HEK293 (cell line): ENCODE measurements at regions not wholly inside any gene's neighbourhood (a gene's known extent, or its start where the extent isn't known, plus 50 kb on each side); places are given as distances from the start of the nearest gene placed in this dataset.

Experiments
- CTCF ChIA-PET: fragments of 350-600 bp; formaldehyde crosslinking; extraction: SDS; loops from one replicate; lab custom pipeline; 2021; ENCODE audit warnings: antibody characterized with exemption; lab: Yijun Ruan, JAX
- POLR2A ChIA-PET: fragments of 300-600 bp; formaldehyde crosslinking; extraction: SDS; loops from one replicate; lab custom pipeline; 2020; ENCODE audit warnings: antibody characterized with exemption, inconsistent platforms; lab: Yijun Ruan, JAX
- H3K27ac ChIP-seq: fragments of 200-500 bp; sonication (Bioruptor generic); 2 replicates; pipeline ENCODE4 v1.5.1; 2014; ENCODE audit warnings: low read depth, low read length, control low read depth, inconsistent platforms; ENCODE audit errors: extremely low read depth
- H3K36me3 ChIP-seq, 2 experiments: fragments of 200-500 bp in 1 of 2; sonication (Bioruptor generic) in 1 of 2; 1 replicate in 1 of 2; 2 replicates in 1 of 2; pipeline ENCODE4 v1.5.1; 2014 to 2017; ENCODE audit warnings: inconsistent platforms in 2 of 2, low read length in 2 of 2; ENCODE audit not compliant: control insufficient read depth in 2 of 2, insufficient read depth in 1 of 2
- H3K4me1 ChIP-seq: fragments of 200-500 bp; sonication (Bioruptor generic); 2 replicates; pipeline ENCODE4 v1.5.1; 2014; ENCODE audit warnings: mild to moderate bottlenecking, low read length, inconsistent platforms; ENCODE audit not compliant: control insufficient read depth, insufficient read depth
- H3K4me3 ChIP-seq: 2 replicates; pipeline ENCODE4 v1.5.1; 2011; ENCODE audit warnings: low read depth, mild to moderate bottlenecking, control low read depth, low read length, moderate library complexity
- H3K9me3 ChIP-seq: fragments of 200-500 bp; sonication (Bioruptor generic); 2 replicates; pipeline ENCODE4 v1.5.1; 2014; ENCODE audit warnings: low read depth, low read length, inconsistent platforms; ENCODE audit not compliant: control insufficient read depth, insufficient read depth
- ATF2 ChIP-seq: fragments of 450-650 bp; formaldehyde crosslinking; IDR thresholded peaks from 2 replicates; pipeline ENCODE4 v1.5.1; 2016; ENCODE audit warnings: missing biosample characterization, missing genetic modification characterization, low read depth
- EGR2 ChIP-seq: fragments of 450-650 bp; formaldehyde crosslinking; IDR thresholded peaks from 2 replicates; pipeline ENCODE4 v1.5.1; 2016; ENCODE audit warnings: low read depth, missing biosample characterization, missing genetic modification characterization
- GLI4 ChIP-seq: fragments of 450-650 bp; formaldehyde crosslinking; IDR thresholded peaks from 2 replicates; pipeline ENCODE4 v1.5.1; 2016; ENCODE audit warnings: missing biosample characterization, missing genetic modification characterization
- KLF16 ChIP-seq: fragments of 450-650 bp; formaldehyde crosslinking; IDR thresholded peaks from 2 replicates; pipeline ENCODE4 v1.5.1; 2017; ENCODE audit warnings: missing biosample characterization, missing genetic modification characterization
- MZF1 ChIP-seq: fragments of 450-650 bp; formaldehyde crosslinking; IDR thresholded peaks from 2 replicates; pipeline ENCODE4 v1.5.1; 2017; ENCODE audit warnings: missing biosample characterization, missing genetic modification characterization, borderline replicate concordance
- ZBTB11 ChIP-seq: fragments of 450-650 bp; formaldehyde crosslinking; conservative IDR thresholded peaks from 2 replicates; pipeline ENCODE4 v1.5.1; 2016; ENCODE audit warnings: low read depth, missing biosample characterization, missing genetic modification characterization
- ZBTB6 ChIP-seq: fragments of 450-650 bp; formaldehyde crosslinking; IDR thresholded peaks from 2 replicates; pipeline ENCODE4 v1.5.1; 2017; ENCODE audit warnings: missing biosample characterization, missing genetic modification characterization
- ZFHX2 ChIP-seq: fragments of 450-650 bp; formaldehyde crosslinking; conservative IDR thresholded peaks from 2 replicates; pipeline ENCODE4 v1.5.1; 2016; ENCODE audit warnings: missing biosample characterization, missing genetic modification characterization
- ZNF112 ChIP-seq: fragments of 450-650 bp; formaldehyde crosslinking; IDR thresholded peaks from 2 replicates; pipeline ENCODE4 v1.5.0; 2017; ENCODE audit warnings: missing biosample characterization, missing genetic modification characterization
- ZNF146 ChIP-seq: fragments of 450-650 bp; formaldehyde crosslinking; IDR thresholded peaks from 2 replicates; pipeline ENCODE4 v1.5.1; 2016; ENCODE audit warnings: missing biosample characterization, missing genetic modification characterization
- ZNF16 ChIP-seq: fragments of 450-650 bp; formaldehyde crosslinking; IDR thresholded peaks from 2 replicates; pipeline ENCODE4 v1.5.1; 2016; ENCODE audit warnings: low read depth, missing biosample characterization, missing genetic modification characterization
- ZNF174 ChIP-seq: fragments of 450-650 bp; formaldehyde crosslinking; IDR thresholded peaks from 2 replicates; pipeline ENCODE4 v1.5.0; 2017; ENCODE audit warnings: missing biosample characterization, mild to moderate bottlenecking, missing genetic modification characterization
- ZNF324 ChIP-seq: fragments of 450-650 bp; formaldehyde crosslinking; IDR thresholded peaks from 2 replicates; pipeline ENCODE4 v1.5.1; 2016; ENCODE audit warnings: missing biosample characterization, missing genetic modification characterization
- ZNF366 ChIP-seq: fragments of 450-650 bp; formaldehyde crosslinking; conservative IDR thresholded peaks from 2 replicates; pipeline ENCODE4 v1.5.1; 2016; ENCODE audit warnings: missing biosample characterization, missing genetic modification characterization
- ZNF404 ChIP-seq: fragments of 450-650 bp; formaldehyde crosslinking; IDR thresholded peaks from 2 replicates; pipeline ENCODE4 v1.5.1; 2017; ENCODE audit warnings: missing biosample characterization, missing genetic modification characterization
- ZNF416 ChIP-seq: fragments of 450-650 bp; formaldehyde crosslinking; IDR thresholded peaks from 2 replicates; pipeline ENCODE4 v1.5.1; 2016; ENCODE audit warnings: missing biosample characterization, missing genetic modification characterization
- ZNF488 ChIP-seq: fragments of 450-650 bp; formaldehyde crosslinking; IDR thresholded peaks from 2 replicates; pipeline ENCODE4 v1.5.1; 2016; ENCODE audit warnings: missing biosample characterization, missing genetic modification characterization
- ZNF580 ChIP-seq: fragments of 450-650 bp; formaldehyde crosslinking; IDR thresholded peaks from 2 replicates; pipeline ENCODE4 v1.5.1; 2016; ENCODE audit warnings: missing biosample characterization, missing genetic modification characterization
- ZNF585B ChIP-seq: fragments of 450-650 bp; formaldehyde crosslinking; IDR thresholded peaks from 2 replicates; pipeline ENCODE4 v1.5.1; 2016; ENCODE audit warnings: missing biosample characterization, missing genetic modification characterization
- ZNF776 ChIP-seq: fragments of 450-650 bp; formaldehyde crosslinking; IDR thresholded peaks from 2 replicates; pipeline ENCODE4 v1.5.0; 2017; ENCODE audit warnings: missing biosample characterization, missing genetic modification characterization, borderline replicate concordance
- ZNF777 ChIP-seq: fragments of 450-650 bp; formaldehyde crosslinking; IDR thresholded peaks from 2 replicates; pipeline ENCODE4 v1.5.1; 2017; ENCODE audit warnings: missing biosample characterization, missing genetic modification characterization, borderline replicate concordance
- ZNF791 ChIP-seq: fragments of 450-650 bp; formaldehyde crosslinking; IDR thresholded peaks from 2 replicates; pipeline ENCODE4 v1.5.1; 2016; ENCODE audit warnings: missing biosample characterization, missing genetic modification characterization
- ZNF830 ChIP-seq: fragments of 450-650 bp; IDR thresholded peaks from 2 replicates; pipeline ENCODE4 v1.5.0; 2018; ENCODE audit warnings: missing biosample characterization, missing genetic modification characterization, low read depth, mild to moderate bottlenecking, moderate library complexity
- ZSCAN18 ChIP-seq: fragments of 450-650 bp; formaldehyde crosslinking; IDR thresholded peaks from 2 replicates; pipeline ENCODE4 v1.5.1; 2016; ENCODE audit warnings: missing biosample characterization, missing genetic modification characterization
- ZXDB ChIP-seq: fragments of 450-650 bp; formaldehyde crosslinking; IDR thresholded peaks from 2 replicates; pipeline ENCODE4 v1.5.1; 2016; ENCODE audit warnings: missing biosample characterization, missing genetic modification characterization

GRCh38 chr3:31198890-31199289 lies 304.4 kb upstream of the GADL1 start:
- Histone ChIP-seq H3K9me3 (no peaks in the 10 kb centered on the region), H3K36me3 (no peaks in the 10 kb centered on the region), H3K27ac (no peak overlapping the region), H3K4me1 (no peaks in the 10 kb centered on the region), H3K4me3 (no peak overlapping the region)
- ChIA-PET CTCF (no interaction called here), POLR2A (no interaction called here)
- TF ChIP-seq ZNF146 (tag by site-specific recombination), result no peak
- no peak for TF ChIP-seq ZNF777 (tag by site-specific recombination)
- TF ChIP-seq ZNF776, result no peak
- no peak for TF ChIP-seq EGR2 (tag by site-specific recombination)
- no peak for TF ChIP-seq ZNF366
- no peak for TF ChIP-seq ZSCAN18 (tag by site-specific recombination)
- TF ChIP-seq GLI4, result no peak
- TF ChIP-seq ZNF488 (tag by site-specific recombination), result no peak
- TF ChIP-seq ZNF324, result no peak
- TF ChIP-seq ZNF585B, result no peak
- no peak for TF ChIP-seq ZXDB (tag by site-specific recombination)
- no peak for TF ChIP-seq ZNF16 (tag by site-specific recombination)
- TF ChIP-seq ZBTB6, result no peak
- no peak for TF ChIP-seq ZNF416 (tag by site-specific recombination)
- TF ChIP-seq ZNF580 (tag by site-specific recombination), result no peak
- TF ChIP-seq ZBTB11, result no peak
- TF ChIP-seq ZNF404 (tag by site-specific recombination), result no peak

- ChIA-PET POLR2A (no interaction called here), CTCF (no interaction called here)
- H3K36me3 ChIP-seq, result no peaks in the 10 kb centered on the region
- no peaks in the 10 kb centered on the region for H3K4me1 ChIP-seq
- no peak overlapping the region for H3K27ac ChIP-seq
- no peaks in the 10 kb centered on the region for H3K9me3 ChIP-seq
- H3K4me3 ChIP-seq, result no peak overlapping the region
- TF ChIP-seq ZNF791 (no peak), ATF2 (no peak), KLF16 (tag by site-specific recombination) (no peak), MZF1 (tag by site-specific recombination) (no peak), ZFHX2 (tag by site-specific recombination) (no peak), ZNF112 (tag by site-specific recombination) (no peak), ZNF488 (tag by site-specific recombination) (no peak), ZNF174 (tag by site-specific recombination) (no peak), ZNF830 (tag by site-specific recombination) (no peak)
Measured at GRCh38 chr3:31203960-31204795, 309.7 kb upstream of the GADL1 start.
